Transverse colon (tissue), 4 donors: ENCODE measurements at regions not wholly inside any gene's neighbourhood (a gene's known extent, or its start where the extent isn't known, plus 50 kb on each side); places are given as distances from the start of the nearest gene placed in this dataset.

Source experiments
- DNase-seq: peaks from one replicate; pipeline ENCODE4 v3.0.0-alpha.2; 2019
- H3K27ac ChIP-seq, 4 donors: fragments of 200-600 bp; sonication (generic); 2 replicates each; pipeline ENCODE4 v1.5.1; 2016 to 2018; ENCODE audit warnings: inconsistent platforms in 4 of 4
- H3K27me3 ChIP-seq: fragments of 200-600 bp; sonication (generic); 2 replicates; pipeline ENCODE4 v1.5.1; 2017; ENCODE audit warnings: inconsistent platforms
- H3K36me3 ChIP-seq, 4 donors: fragments of 200-600 bp; sonication (generic); 2 replicates each; pipeline ENCODE4 v1.5.1; 2017 to 2019; ENCODE audit warnings: inconsistent platforms in 4 of 4
- H3K4me1 ChIP-seq, 4 donors: fragments of 200-600 bp; sonication (generic); 2 replicates each; pipeline ENCODE4 v1.5.1; 2017 to 2020; ENCODE audit warnings: inconsistent platforms in 4 of 4
- H3K4me3 ChIP-seq, 4 donors: fragments of 200-600 bp; sonication (generic); 1 replicate in 1 of 4; 2 replicates in 3 of 4; pipeline versions ENCODE4 v1.5.1 to v1.6.1; 2017 to 2019; ENCODE audit warnings: inconsistent platforms in 4 of 4
- H3K9me3 ChIP-seq, 2 donors: fragments of 200-600 bp; sonication (generic); 2 replicates each; pipeline ENCODE4 v1.5.1; 2017 to 2019; ENCODE audit warnings: inconsistent platforms in 2 of 2
- EP300 ChIP-seq: sonication (generic); formaldehyde crosslinking; IDR thresholded peaks from one replicate; pipeline ENCODE4 v1.6.1; 2017; ENCODE audit warnings: antibody characterized with exemption, low read depth
- POLR2A ChIP-seq: fragments of 450-650 bp; IDR thresholded peaks from one replicate; pipeline ENCODE4 v1.6.1; 2016; ENCODE audit warnings: antibody characterized with exemption, mild to moderate bottlenecking, moderate library complexity
- POLR2AphosphoS5 ChIP-seq, 3 donors: sonication (generic); formaldehyde crosslinking; IDR thresholded peaks; one replicate each; pipeline ENCODE4 v1.6.1; 2016; ENCODE audit warnings: antibody characterized with exemption in 3 of 3
- WGBS, 2 donors: methylation state at CpG; one replicate each; pipeline ENCODE4 v1.1.5; 2018; ENCODE audit warnings: low coverage in 1 of 2; 5-methylcytosine and 5-hydroxymethylcytosine counted together
- in situ Hi-C, 4 donors: fragments of 200-750 bp; cut with MboI; loops; one replicate each; pipeline versions ENCODE4 v1.15.0 to v1.15.1; 2017; ENCODE audit warnings: low sequenced_read_pairs in 3 of 4, low pct_ligation_motif_present in 1 of 4, low pct_unique_long_range_greater_than_20kb in 1 of 4
- intact Hi-C: fragments of 100-400 bp; cut with DNase I; formaldehyde crosslinking; loops from one replicate; pipeline ENCODE4 v1.15.1; 2023; ENCODE audit warnings: low total_unique reads
- TF ChIP-seq, protein P1 (sequence below), 5 experiments: fragments of 200-600 bp in 3 of 5; fragments of 450-650 bp in 2 of 5; sonication (generic) in 3 of 5; IDR thresholded peaks; 1 replicate in 2 of 5; 2 replicates in 3 of 5; pipeline ENCODE4 v1.5.1; 2016 to 2017; ENCODE audit warnings: antibody characterized with exemption in 5 of 5, inconsistent platforms in 3 of 5, mild to moderate bottlenecking in 2 of 5, moderate library complexity in 1 of 5

DNA sequence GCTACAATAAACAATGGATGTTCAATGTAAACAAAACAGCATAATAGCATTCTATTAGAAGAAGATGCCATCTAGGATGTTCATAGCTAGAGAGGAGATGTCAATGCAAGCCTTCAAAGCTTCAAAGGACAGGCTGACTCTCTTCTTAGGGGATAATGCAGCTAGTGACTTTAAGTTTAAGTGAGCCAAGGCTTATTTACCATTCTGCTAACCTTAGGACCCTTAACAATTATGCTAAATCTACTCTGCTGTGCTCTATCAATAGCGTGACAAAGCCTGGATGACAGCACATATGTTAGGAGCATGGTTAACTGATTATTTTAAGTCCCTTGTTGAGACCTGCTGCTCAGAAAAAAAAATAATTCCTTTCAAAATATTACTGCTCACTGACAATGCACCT is 106.0 kb upstream of the SSTR1 start:
- Histone ChIP-seq H3K36me3 (no peaks in the 10 kb centered on the region), H3K9me3 (no peaks in the 10 kb centered on the region), H3K4me1 (no peaks in the 10 kb centered on the region), H3K27me3 (no peaks in the 10 kb centered on the region), H3K27ac (no peak overlapping the region), H3K4me3 (no peak overlapping the region)
- DNase-seq, result no peak
- TF ChIP-seq, protein P1, sequence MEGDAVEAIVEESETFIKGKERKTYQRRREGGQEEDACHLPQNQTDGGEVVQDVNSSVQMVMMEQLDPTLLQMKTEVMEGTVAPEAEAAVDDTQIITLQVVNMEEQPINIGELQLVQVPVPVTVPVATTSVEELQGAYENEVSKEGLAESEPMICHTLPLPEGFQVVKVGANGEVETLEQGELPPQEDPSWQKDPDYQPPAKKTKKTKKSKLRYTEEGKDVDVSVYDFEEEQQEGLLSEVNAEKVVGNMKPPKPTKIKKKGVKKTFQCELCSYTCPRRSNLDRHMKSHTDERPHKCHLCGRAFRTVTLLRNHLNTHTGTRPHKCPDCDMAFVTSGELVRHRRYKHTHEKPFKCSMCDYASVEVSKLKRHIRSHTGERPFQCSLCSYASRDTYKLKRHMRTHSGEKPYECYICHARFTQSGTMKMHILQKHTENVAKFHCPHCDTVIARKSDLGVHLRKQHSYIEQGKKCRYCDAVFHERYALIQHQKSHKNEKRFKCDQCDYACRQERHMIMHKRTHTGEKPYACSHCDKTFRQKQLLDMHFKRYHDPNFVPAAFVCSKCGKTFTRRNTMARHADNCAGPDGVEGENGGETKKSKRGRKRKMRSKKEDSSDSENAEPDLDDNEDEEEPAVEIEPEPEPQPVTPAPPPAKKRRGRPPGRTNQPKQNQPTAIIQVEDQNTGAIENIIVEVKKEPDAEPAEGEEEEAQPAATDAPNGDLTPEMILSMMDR (IDR thresholded peaks at IDR 0.05), result no peak
- TF ChIP-seq EP300, result no peak
- TF ChIP-seq POLR2AphosphoS5 (IDR thresholded peaks at IDR 0.05), result no peak
- no peak for TF ChIP-seq POLR2A
- 14 to 68% methylated on average over 1 of the region's 1 CpG for WGBS, 2 donors
- intact Hi-C loops, result no loop called here
- in situ Hi-C loops, result no loop called here

DNA sequence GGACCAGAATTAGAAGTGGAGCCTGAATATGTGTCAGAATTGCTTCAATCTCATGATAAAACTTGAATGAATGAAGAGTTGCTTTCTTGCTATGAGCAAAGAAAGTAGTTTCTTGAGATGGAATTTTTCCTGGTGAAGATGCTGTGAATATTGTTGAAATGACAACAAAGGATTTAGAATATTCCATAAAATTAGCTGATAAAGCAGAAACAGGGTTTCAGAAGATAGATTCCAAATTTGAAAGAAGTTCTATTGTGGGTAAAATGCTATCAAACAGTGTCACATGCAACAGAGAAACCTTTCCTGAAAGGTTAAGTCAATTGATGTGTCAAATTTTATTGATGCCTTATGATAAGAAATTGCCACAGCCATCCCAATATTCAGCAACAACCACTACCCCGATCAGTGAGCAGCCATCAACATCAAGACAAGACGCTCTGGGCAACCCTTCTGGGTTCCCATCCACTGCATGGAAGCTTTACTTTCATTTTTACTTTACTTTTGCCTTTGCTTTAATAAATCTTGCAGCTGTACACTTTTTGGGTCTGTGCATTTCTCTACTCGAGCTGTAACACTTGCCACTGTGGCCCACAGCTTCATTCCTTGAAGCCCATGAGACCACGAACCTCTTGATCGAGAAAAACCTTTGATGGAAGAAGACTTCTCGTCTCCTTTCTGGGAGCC is 104.0 kb upstream of the SSTR1 start:
- no peaks in the 10 kb centered on the region for H3K9me3 ChIP-seq
- WGBS, 2 donors, result 76 to 86% methylated on average over 5 to 6 of the region's 6 CpGs
- intact Hi-C loops, result no loop called here
- no peaks in the 10 kb centered on the region for H3K27me3 ChIP-seq
- TF ChIP-seq, protein P1 (IDR thresholded peaks at IDR 0.05), result no peak
- TF ChIP-seq EP300, result no peak
- DNase-seq, result no peak
- in situ Hi-C loops, result no loop called here
- H3K36me3 ChIP-seq, result no peaks in the 10 kb centered on the region
- H3K27ac ChIP-seq, result no peak overlapping the region
- H3K4me1 ChIP-seq, result no peaks in the 10 kb centered on the region
- H3K4me3 ChIP-seq, result no peak overlapping the region

DNA sequence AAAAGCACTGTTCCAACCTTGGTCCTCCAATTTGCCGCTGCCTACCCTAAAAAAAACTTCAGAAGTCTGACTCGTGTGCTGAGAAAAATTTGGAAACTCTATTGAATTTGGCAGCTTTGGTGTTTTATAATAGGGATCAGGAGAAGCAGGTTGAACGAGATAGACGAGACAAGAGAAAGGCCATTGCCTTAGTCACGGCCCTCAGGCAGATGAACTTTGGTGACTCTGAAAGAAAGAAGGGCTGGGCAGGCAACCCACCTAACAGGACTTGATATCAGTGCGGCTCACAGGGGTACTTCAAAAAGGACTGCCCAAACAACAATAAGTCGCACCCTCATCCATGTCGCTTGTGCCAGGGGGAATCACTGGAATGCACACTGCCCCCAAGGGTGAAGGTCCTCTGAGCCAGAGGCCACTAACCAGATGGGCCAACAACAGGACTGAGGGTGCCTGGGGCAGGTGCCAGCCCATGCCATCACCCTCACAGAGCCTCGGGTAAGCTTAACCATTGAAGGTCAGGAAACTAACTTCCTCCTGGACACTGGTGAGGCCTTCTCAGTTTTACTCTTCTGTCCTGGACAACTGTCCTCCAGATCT is 102.5 kb upstream of the SSTR1 start:
- no peak for DNase-seq
- no peaks in the 10 kb centered on the region for H3K27me3 ChIP-seq
- H3K4me3 ChIP-seq, result no peak overlapping the region
- no peaks in the 10 kb centered on the region for H3K4me1 ChIP-seq
- H3K9me3 ChIP-seq, result no peaks in the 10 kb centered on the region
- no peak overlapping the region for H3K27ac ChIP-seq
- no peaks in the 10 kb centered on the region for H3K36me3 ChIP-seq
- TF ChIP-seq, protein P1 (IDR thresholded peaks at IDR 0.05), result no peak
- TF ChIP-seq EP300, result no peak
- TF ChIP-seq POLR2A, result no peak
- TF ChIP-seq POLR2AphosphoS5 (IDR thresholded peaks at IDR 0.05), result no peak
- in situ Hi-C loops (no loop called here), intact Hi-C loops (no loop called here)
- WGBS, 2 donors, result 77 to 83% methylated on average over 9 of the region's 9 CpGs

DNA sequence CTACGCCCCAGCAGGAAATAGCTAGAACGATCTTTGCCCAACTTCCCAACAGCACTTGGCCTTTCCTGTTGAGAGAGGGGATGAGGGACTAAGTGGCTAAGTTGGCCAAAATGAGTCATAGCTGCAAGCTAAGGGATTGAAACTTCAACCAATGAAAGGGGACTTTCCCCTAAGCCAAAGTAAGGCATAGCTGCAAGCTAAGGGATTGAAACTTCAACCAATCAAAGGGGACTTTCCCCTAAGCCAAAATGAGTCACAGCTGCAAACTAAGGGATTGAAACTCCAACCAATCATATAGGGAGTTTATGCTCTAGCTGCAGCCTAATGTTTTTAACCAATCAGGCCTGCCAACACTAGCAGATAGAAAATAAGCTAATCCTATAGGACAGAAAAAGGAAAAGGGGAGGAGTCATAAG is 100.5 kb upstream of the SSTR1 start:
- no peak for DNase-seq
- TF ChIP-seq POLR2A (no peak), EP300 (no peak), POLR2AphosphoS5 (IDR thresholded peaks at IDR 0.05) (no peak)
- TF ChIP-seq, protein P1 (IDR thresholded peaks at IDR 0.05), result no peak
- 82% methylated on average over 2 of the region's 2 CpGs; no CpG with 5 or more reads in 1 of the 2 donors for WGBS, 2 donors
- Histone ChIP-seq H3K4me1 (no peaks in the 10 kb centered on the region), H3K4me3 (no peak overlapping the region), H3K36me3 (no peaks in the 10 kb centered on the region), H3K27me3 (no peaks in the 10 kb centered on the region), H3K27ac (no peak overlapping the region), H3K9me3 (no peaks in the 10 kb centered on the region)
- in situ Hi-C loops, result no loop called here
- intact Hi-C loops, result no loop called here
